ENCODE measurements at regions not wholly inside any gene's neighbourhood (a gene's known extent, or its start where the extent isn't known, plus 50 kb on each side); places are given as distances from the start of the nearest gene placed in this dataset.

DNA sequence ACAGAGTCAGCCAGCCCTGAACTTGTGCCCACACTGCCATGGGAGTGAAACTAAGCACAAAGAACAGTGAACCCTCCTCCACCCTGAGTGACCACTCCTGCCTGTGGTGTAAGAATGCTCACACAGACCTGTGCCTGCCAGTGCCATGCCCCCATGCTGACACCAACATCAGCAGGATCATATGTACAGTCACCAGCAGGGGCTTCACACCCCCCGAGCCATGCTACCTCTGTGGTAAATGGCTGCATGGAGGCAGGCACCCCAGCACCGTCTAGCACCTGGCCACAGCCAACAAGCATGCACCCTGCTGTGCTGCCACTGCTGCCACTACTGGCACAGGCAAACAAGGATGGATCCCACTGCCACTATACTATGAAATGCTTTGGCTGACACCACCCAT lies 344.4 kb upstream of the CCDC196 start:
- Histone ChIP-seq H2BK20ac (ENCODE audit: low read depth, low read length) (no peak overlapping the region), H3K56ac (ENCODE audit: extremely low read depth, insufficient read depth, low read length) (no peak overlapping the region), H3K18ac (ENCODE audit: low read depth, low read length) (no peak overlapping the region), H4K8ac (ENCODE audit: low read depth in 2 of 2, low read length in 2 of 2) (no peak overlapping the region), H3K27ac (ENCODE audit: insufficient read depth, low read length) (no peak overlapping the region), H3K9ac (ENCODE audit: low read depth, low read length) (no peak overlapping the region), H2AK9ac (replicated peaks; ENCODE audit: low read depth, low read length, poor library complexity) (no peak overlapping the region), H4K20me1 (ENCODE audit: insufficient read depth, low read length) (no peaks in the 10 kb centered on the region), H3K27me3 (ENCODE audit: control insufficient read depth, insufficient read depth, low read length) (no peaks in the 10 kb centered on the region), H3K14ac (replicated peaks; ENCODE audit: low read depth, low read length) (no peak overlapping the region), H3K9me3 (ENCODE audit: control insufficient read depth, insufficient read depth, low read length) (peaks cover 19% of the 10 kb centered on the region), H3K79me1 (ENCODE audit: low read depth in 1 of 2, low read length in 2 of 2) (no peaks in the 10 kb centered on the region), H4K91ac (ENCODE audit: insufficient read depth, low read depth, low read length) (no peak overlapping the region), H3K23ac (ENCODE audit: low read depth, low read length) (no peak overlapping the region), H2BK5ac (ENCODE audit: low read depth, low read length, poor library complexity, severe bottlenecking) (no peak overlapping the region), H2AK5ac (ENCODE audit: low read depth, low read length) (no peak overlapping the region), H2BK15ac (ENCODE audit: low read depth, low read length) (no peak overlapping the region), H3K4me2 (ENCODE audit: low read depth, low read length) (no peak overlapping the region), H2BK120ac (ENCODE audit: low read depth, low read length) (no peak overlapping the region), H3K4me3 (ENCODE audit: insufficient read depth, low read depth, low read length) (no peak overlapping the region), H3K4me1 (ENCODE audit: control insufficient read depth, insufficient read depth, low read length) (no peaks in the 10 kb centered on the region), H4K5ac (ENCODE audit: low read depth, low read length) (no peak overlapping the region), H2AFZ (replicated peaks; ENCODE audit: low read length, poor library complexity) (no peak overlapping the region), H3K9me1 (ENCODE audit: insufficient read depth, low read length) (no peaks in the 10 kb centered on the region), H3K36me3 (ENCODE audit: control insufficient read depth, insufficient read depth, low read length) (no peaks in the 10 kb centered on the region), H3K4ac (ENCODE audit: low read depth, low read length) (no peak overlapping the region)
- WGBS, 2 experiments (ENCODE audit: extremely low coverage in 2 of 2, insufficient read length in 1 of 2): 20% methylated on average over 1 of the region's 2 CpGs; no CpG with 5 or more reads in 1 of the 2 experiments
- dilution Hi-C loops (cut with HindIII; ENCODE audit: low sequenced_read_pairs, unreplicated experiment): no loop called here
- no peak for ATAC-seq (ENCODE audit: low read depth)
- BruUV-seq (replicated peaks): no TSS peak
- in situ Hi-C loops (cut with MboI; ENCODE audit: low sequenced_read_pairs): no loop called here
- ChIA-PET CTCF (no interaction called here), POLR2A (ENCODE audit: unreplicated experiment) (no interaction called here)
- DNase-seq: no peak
- TF ChIP-seq RFX5 (IDR thresholded peaks at IDR 0.05; ENCODE audit: low read depth, low read length): no peak
- TF ChIP-seq RAD21 (IDR thresholded peaks at IDR 0.05; ENCODE audit: low read length): no peak
- TF ChIP-seq, protein P1, sequence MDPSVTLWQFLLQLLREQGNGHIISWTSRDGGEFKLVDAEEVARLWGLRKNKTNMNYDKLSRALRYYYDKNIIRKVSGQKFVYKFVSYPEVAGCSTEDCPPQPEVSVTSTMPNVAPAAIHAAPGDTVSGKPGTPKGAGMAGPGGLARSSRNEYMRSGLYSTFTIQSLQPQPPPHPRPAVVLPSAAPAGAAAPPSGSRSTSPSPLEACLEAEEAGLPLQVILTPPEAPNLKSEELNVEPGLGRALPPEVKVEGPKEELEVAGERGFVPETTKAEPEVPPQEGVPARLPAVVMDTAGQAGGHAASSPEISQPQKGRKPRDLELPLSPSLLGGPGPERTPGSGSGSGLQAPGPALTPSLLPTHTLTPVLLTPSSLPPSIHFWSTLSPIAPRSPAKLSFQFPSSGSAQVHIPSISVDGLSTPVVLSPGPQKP (IDR thresholded peaks at IDR 0.05; ENCODE audit: borderline replicate concordance, low read depth, low read length): no peak
- TF ChIP-seq CEBPB (IDR thresholded peaks at IDR 0.05; ENCODE audit: low read depth, low read length): no peak
- TF ChIP-seq CHD1 (IDR thresholded peaks at IDR 0.05; ENCODE audit: low read depth, low read length): no peak
- TF ChIP-seq MAZ (IDR thresholded peaks at IDR 0.05; ENCODE audit: borderline replicate concordance, low read depth, low read length): no peak
- TF ChIP-seq RCOR1 (IDR thresholded peaks at IDR 0.05; ENCODE audit: insufficient replicate concordance, low read length): no peak
- TF ChIP-seq, protein P2, sequence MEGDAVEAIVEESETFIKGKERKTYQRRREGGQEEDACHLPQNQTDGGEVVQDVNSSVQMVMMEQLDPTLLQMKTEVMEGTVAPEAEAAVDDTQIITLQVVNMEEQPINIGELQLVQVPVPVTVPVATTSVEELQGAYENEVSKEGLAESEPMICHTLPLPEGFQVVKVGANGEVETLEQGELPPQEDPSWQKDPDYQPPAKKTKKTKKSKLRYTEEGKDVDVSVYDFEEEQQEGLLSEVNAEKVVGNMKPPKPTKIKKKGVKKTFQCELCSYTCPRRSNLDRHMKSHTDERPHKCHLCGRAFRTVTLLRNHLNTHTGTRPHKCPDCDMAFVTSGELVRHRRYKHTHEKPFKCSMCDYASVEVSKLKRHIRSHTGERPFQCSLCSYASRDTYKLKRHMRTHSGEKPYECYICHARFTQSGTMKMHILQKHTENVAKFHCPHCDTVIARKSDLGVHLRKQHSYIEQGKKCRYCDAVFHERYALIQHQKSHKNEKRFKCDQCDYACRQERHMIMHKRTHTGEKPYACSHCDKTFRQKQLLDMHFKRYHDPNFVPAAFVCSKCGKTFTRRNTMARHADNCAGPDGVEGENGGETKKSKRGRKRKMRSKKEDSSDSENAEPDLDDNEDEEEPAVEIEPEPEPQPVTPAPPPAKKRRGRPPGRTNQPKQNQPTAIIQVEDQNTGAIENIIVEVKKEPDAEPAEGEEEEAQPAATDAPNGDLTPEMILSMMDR (conservative IDR thresholded peaks at IDR 0.05; ENCODE audit: low read depth, low read length): no peak
- TF ChIP-seq MAFK (IDR thresholded peaks at IDR 0.05; ENCODE audit: low read depth, low read length): no peak
- TF ChIP-seq BHLHE40 (IDR thresholded peaks at IDR 0.05; ENCODE audit: low read depth, low read length): no peak
- TF ChIP-seq MXI1 (IDR thresholded peaks at IDR 0.05; ENCODE audit: borderline replicate concordance, low read depth, low read length): no peak
- TF ChIP-seq FOS (IDR thresholded peaks at IDR 0.05; ENCODE audit: low read depth, low read length): no peak
- no peak for TF ChIP-seq NFE2L2 (IDR thresholded peaks at IDR 0.05; ENCODE audit: low read depth, low read length)
- intact Hi-C loops (cut with micrococcal nuclease): no loop called here
